ENCODE measurements at regions not wholly inside any gene's neighbourhood (a gene's known extent, or its start where the extent isn't known, plus 50 kb on each side); places are given as distances from the start of the nearest gene placed in this dataset.

- TF ChIP-seq POLR2AphosphoS5 (IDR thresholded peaks at IDR 0.05; ENCODE audit: insufficient read depth, low read depth, low read length) (no peak), POLR2A (IDR thresholded peaks at IDR 0.05; ENCODE audit: low read depth, low read length) (no peak), EZH2 (IDR thresholded peaks at IDR 0.05; ENCODE audit: borderline replicate concordance, low read depth, low read length, severe bottlenecking) (no peak)
- TF ChIP-seq, protein P1, sequence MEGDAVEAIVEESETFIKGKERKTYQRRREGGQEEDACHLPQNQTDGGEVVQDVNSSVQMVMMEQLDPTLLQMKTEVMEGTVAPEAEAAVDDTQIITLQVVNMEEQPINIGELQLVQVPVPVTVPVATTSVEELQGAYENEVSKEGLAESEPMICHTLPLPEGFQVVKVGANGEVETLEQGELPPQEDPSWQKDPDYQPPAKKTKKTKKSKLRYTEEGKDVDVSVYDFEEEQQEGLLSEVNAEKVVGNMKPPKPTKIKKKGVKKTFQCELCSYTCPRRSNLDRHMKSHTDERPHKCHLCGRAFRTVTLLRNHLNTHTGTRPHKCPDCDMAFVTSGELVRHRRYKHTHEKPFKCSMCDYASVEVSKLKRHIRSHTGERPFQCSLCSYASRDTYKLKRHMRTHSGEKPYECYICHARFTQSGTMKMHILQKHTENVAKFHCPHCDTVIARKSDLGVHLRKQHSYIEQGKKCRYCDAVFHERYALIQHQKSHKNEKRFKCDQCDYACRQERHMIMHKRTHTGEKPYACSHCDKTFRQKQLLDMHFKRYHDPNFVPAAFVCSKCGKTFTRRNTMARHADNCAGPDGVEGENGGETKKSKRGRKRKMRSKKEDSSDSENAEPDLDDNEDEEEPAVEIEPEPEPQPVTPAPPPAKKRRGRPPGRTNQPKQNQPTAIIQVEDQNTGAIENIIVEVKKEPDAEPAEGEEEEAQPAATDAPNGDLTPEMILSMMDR (IDR thresholded peaks at IDR 0.05; ENCODE audit: extremely low read depth in 1 of 2, insufficient read depth in 1 of 2, low read depth in 1 of 2, low read length in 2 of 2): no peak
- TF ChIP-seq, protein P2, sequence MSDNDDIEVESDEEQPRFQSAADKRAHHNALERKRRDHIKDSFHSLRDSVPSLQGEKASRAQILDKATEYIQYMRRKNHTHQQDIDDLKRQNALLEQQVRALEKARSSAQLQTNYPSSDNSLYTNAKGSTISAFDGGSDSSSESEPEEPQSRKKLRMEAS (IDR thresholded peaks at IDR 0.05; ENCODE audit: insufficient read depth, insufficient read length): no peak
Observed at GRCh38 chr11:33478111-33478573, 221.0 kb downstream of the HIPK3 start.
